DND-41 (cell line): ENCODE measurements at regions not wholly inside any gene's neighbourhood (a gene's known extent, or its start where the extent isn't known, plus 50 kb on each side); places are given as distances from the start of the nearest gene placed in this dataset.

Experiments used
- ATAC-seq: fragments of 200-7000 bp; cut with Tn5 transposase; 3 replicates; pipeline ENCODE4 v1.9.1; 2021; ENCODE audit warnings: low read depth; ENCODE audit not compliant: insufficient read depth
- DNase-seq: peaks from one replicate; pipeline ENCODE4 v3.0.0-alpha.2; 2020
- H2AFZ ChIP-seq: 2 replicates; pipeline ENCODE4 v1.6.0; 2012; ENCODE audit warnings: low read depth, low read length
- H3K27ac ChIP-seq: 2 replicates; pipeline ENCODE4 v1.5.1; 2012; ENCODE audit warnings: low read length, inconsistent platforms
- H3K27me3 ChIP-seq: fragments of 200-600 bp; sonication (generic); 2 replicates; pipeline ENCODE4 v1.6.0; 2012; ENCODE audit warnings: low read length, mild to moderate bottlenecking, inconsistent platforms; ENCODE audit not compliant: insufficient read depth, poor library complexity
- H3K36me3 ChIP-seq: 2 replicates; pipeline ENCODE4 v1.5.1; 2012; ENCODE audit warnings: low read length, inconsistent platforms; ENCODE audit not compliant: insufficient read depth
- H3K4me1 ChIP-seq: 2 replicates; pipeline ENCODE4 v1.5.1; 2012; ENCODE audit warnings: mild to moderate bottlenecking, low read length; ENCODE audit not compliant: insufficient read depth
- H3K4me2 ChIP-seq: 2 replicates; pipeline ENCODE4 v1.6.0; 2012; ENCODE audit warnings: mild to moderate bottlenecking, moderate library complexity, low read length, inconsistent platforms; ENCODE audit not compliant: insufficient read depth
- H3K4me3 ChIP-seq, 2 experiments: fragments of 200-600 bp in 1 of 2; shearing (Covaris generic) in 1 of 2; 2 replicates each; pipeline ENCODE4 v1.5.1; 2012 to 2016; ENCODE audit warnings: inconsistent platforms in 2 of 2, low read length in 2 of 2, mild to moderate bottlenecking in 2 of 2, low read depth in 1 of 2, moderate library complexity in 1 of 2
- H3K79me2 ChIP-seq: 2 replicates; pipeline ENCODE4 v1.6.0; 2012; ENCODE audit warnings: low read length, inconsistent platforms; ENCODE audit not compliant: insufficient read depth
- H3K9ac ChIP-seq: 2 replicates; pipeline ENCODE4 v1.6.0; 2012; ENCODE audit warnings: low read depth, mild to moderate bottlenecking, inconsistent platforms, low read length, moderate library complexity
- H3K9me3 ChIP-seq: 2 replicates; pipeline ENCODE4 v1.5.1; 2012; ENCODE audit warnings: low read length, moderate library complexity, mild to moderate bottlenecking, inconsistent platforms; ENCODE audit not compliant: insufficient read depth, severe bottlenecking
- H4K20me1 ChIP-seq: 2 replicates; pipeline ENCODE4 v1.6.0; 2012; ENCODE audit warnings: low read length; ENCODE audit not compliant: insufficient read depth
- CTCF ChIP-seq: IDR thresholded peaks from 2 replicates; pipeline ENCODE4 v1.5.1; 2012; ENCODE audit warnings: borderline replicate concordance, low read length, moderate library complexity, mild to moderate bottlenecking; ENCODE audit not compliant: poor library complexity, severe bottlenecking; ENCODE audit errors: extremely low read depth
- EZH2 ChIP-seq: IDR thresholded peaks from 3 replicates; pipeline ENCODE4 v1.6.1; 2012; ENCODE audit warnings: borderline replicate concordance, low read depth, mild to moderate bottlenecking, moderate library complexity, low read length, inconsistent platforms; ENCODE audit not compliant: severe bottlenecking

GRCh38 chr16:74232806-74233465 lies 63.7 kb upstream of the PSMD7 start:
- Histone ChIP-seq H3K4me3 (no peak overlapping the region), H3K27me3 (no peaks in the 10 kb centered on the region), H3K27ac (no peak overlapping the region), H3K36me3 (no peaks in the 10 kb centered on the region), H3K9ac (no peak overlapping the region), H4K20me1 (no peaks in the 10 kb centered on the region), H3K79me2 (no peaks in the 10 kb centered on the region), H3K4me1 (no peaks in the 10 kb centered on the region), H3K4me2 (no peak overlapping the region), H3K9me3 (no peaks in the 10 kb centered on the region), H2AFZ (no peak overlapping the region)
- ATAC-seq (no peak), DNase-seq (no peak)
- no peak for TF ChIP-seq CTCF
- TF ChIP-seq EZH2, result no peak

- Histone ChIP-seq H3K4me2 (no peak overlapping the region), H3K9me3 (no peaks in the 10 kb centered on the region), H4K20me1 (no peaks in the 10 kb centered on the region), H3K9ac (no peak overlapping the region), H3K79me2 (no peaks in the 10 kb centered on the region), H3K27ac (no peak overlapping the region), H3K27me3 (no peaks in the 10 kb centered on the region), H3K4me1 (peaks cover 11% of the 10 kb centered on the region; the same call in 1 of the 2 replicates), H3K4me3 (no peak overlapping the region), H2AFZ (no peak overlapping the region), H3K36me3 (no peaks in the 10 kb centered on the region)
- no peak for DNase-seq
- TF ChIP-seq CTCF, result no peak
- no peak for TF ChIP-seq EZH2
- ATAC-seq, result no peak
These were observed 66.5 kb upstream of the PSMD7 start for GRCh38 chr16:74230126-74230525.

- Histone ChIP-seq H4K20me1 (no peaks in the 10 kb centered on the region), H3K4me1 (peaks cover 11% of the 10 kb centered on the region; the same call in 1 of the 2 replicates), H3K4me3 (no peak overlapping the region), H2AFZ (peak overlapping the region; percentile 33; the same call in 1 of the 2 replicates), H3K79me2 (no peaks in the 10 kb centered on the region), H3K27ac (0 out of 2 replicates have a peak overlapping the region, but pooled peaks have one; percentile 20), H3K9ac (no peak overlapping the region), H3K36me3 (no peaks in the 10 kb centered on the region), H3K27me3 (no peaks in the 10 kb centered on the region), H3K9me3 (no peaks in the 10 kb centered on the region), H3K4me2 (no peak overlapping the region)
- TF ChIP-seq CTCF, result peak; percentile 73
- no peak for TF ChIP-seq EZH2
- ATAC-seq, result 0 out of 3 replicates have a peak, but pooled peaks have one; percentile 39
- no peak for DNase-seq
These were observed 70.2 kb upstream of the PSMD7 start for GRCh38 chr16:74226338-74226954.
